ENCODE measurements at regions not wholly inside any gene's neighbourhood (a gene's known extent, or its start where the extent isn't known, plus 50 kb on each side); places are given as distances from the start of the nearest gene placed in this dataset.

GRCh38 chr18:77566604-77567003, 317.0 kb downstream of the GALR1 start:
- Histone ChIP-seq H3K27me3 (replicated peaks; ENCODE audit: insufficient read depth) (no peaks in the 10 kb centered on the region), H3K4me3 (no peak overlapping the region), H3K9me3 (no peaks in the 10 kb centered on the region), H3K4me1 (ENCODE audit: control insufficient read depth in 1 of 2, low read depth in 2 of 2) (no peaks in the 10 kb centered on the region), H3K36me3 (no peaks in the 10 kb centered on the region), H3K27ac (no peak overlapping the region)
- TF ChIP-seq, protein P1, sequence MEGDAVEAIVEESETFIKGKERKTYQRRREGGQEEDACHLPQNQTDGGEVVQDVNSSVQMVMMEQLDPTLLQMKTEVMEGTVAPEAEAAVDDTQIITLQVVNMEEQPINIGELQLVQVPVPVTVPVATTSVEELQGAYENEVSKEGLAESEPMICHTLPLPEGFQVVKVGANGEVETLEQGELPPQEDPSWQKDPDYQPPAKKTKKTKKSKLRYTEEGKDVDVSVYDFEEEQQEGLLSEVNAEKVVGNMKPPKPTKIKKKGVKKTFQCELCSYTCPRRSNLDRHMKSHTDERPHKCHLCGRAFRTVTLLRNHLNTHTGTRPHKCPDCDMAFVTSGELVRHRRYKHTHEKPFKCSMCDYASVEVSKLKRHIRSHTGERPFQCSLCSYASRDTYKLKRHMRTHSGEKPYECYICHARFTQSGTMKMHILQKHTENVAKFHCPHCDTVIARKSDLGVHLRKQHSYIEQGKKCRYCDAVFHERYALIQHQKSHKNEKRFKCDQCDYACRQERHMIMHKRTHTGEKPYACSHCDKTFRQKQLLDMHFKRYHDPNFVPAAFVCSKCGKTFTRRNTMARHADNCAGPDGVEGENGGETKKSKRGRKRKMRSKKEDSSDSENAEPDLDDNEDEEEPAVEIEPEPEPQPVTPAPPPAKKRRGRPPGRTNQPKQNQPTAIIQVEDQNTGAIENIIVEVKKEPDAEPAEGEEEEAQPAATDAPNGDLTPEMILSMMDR (IDR thresholded peaks at IDR 0.05), result no peak
- no peak for DNase-seq (ENCODE audit: low spot score)
- no peak for ATAC-seq (ENCODE audit: insufficient number of reproducible peaks, low FRiP score, low read depth)

DNA sequence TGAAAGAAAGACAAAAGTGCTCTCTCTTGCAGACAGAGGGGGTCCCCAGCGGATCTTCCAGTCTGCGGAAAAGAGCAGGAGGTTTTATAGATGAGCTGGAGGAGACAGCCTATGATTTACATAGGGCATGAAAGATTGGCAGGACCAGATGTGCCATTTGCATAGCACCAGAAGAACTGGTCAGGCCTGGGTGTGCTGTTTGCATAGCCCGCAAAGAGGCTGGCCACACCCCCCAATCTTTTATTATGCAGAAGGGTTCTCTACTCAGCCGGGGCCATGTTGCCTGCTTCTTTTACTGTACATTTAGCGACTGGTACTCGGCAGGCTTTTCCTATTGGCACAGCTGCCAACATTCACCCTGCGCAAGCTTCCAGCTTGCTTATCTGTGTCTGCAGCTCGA, 317.6 kb downstream of the GALR1 start:
- Histone ChIP-seq H3K36me3 (no peaks in the 10 kb centered on the region), H3K27ac (no peak overlapping the region), H3K9me3 (no peaks in the 10 kb centered on the region), H3K4me1 (ENCODE audit: control insufficient read depth in 1 of 2, low read depth in 2 of 2) (no peaks in the 10 kb centered on the region), H3K4me3 (no peak overlapping the region), H3K27me3 (replicated peaks; ENCODE audit: insufficient read depth) (no peaks in the 10 kb centered on the region)
- DNase-seq (ENCODE audit: low spot score), result no peak
- TF ChIP-seq, protein P1 (IDR thresholded peaks at IDR 0.05), result no peak
- no peak for ATAC-seq (ENCODE audit: insufficient number of reproducible peaks, low FRiP score, low read depth)

DNA sequence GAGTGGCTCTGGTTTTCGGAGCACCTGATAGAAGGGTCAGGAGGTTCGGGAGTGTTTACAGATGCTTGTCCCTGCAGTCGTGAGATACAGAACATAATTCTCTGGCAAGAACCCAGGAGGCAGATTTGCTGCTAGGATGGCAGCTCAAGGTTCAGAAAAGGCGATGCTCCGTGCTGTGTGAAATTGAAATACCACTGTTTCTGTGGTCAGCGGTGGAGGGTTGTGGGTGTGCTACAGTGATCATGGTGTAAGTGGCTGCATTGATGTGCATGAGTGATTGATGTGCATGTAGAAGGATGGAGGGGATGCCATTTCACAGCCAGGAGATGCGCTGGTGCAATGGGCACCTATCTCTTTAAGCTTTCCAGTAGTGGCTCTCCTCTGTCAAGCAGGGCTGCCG, 322.1 kb downstream of the GALR1 start:
- H3K27me3 ChIP-seq (replicated peaks; ENCODE audit: insufficient read depth), result no peaks in the 10 kb centered on the region
- no peak for DNase-seq (ENCODE audit: low spot score)
- no peaks in the 10 kb centered on the region for H3K9me3 ChIP-seq
- no peaks in the 10 kb centered on the region for H3K36me3 ChIP-seq
- TF ChIP-seq, protein P1 (IDR thresholded peaks at IDR 0.05), result no peak
- H3K4me3 ChIP-seq, result no peak overlapping the region
- no peak overlapping the region for H3K27ac ChIP-seq
- ATAC-seq (ENCODE audit: insufficient number of reproducible peaks, low FRiP score, low read depth), result no peak
- H3K4me1 ChIP-seq (ENCODE audit: control insufficient read depth in 1 of 2, low read depth in 2 of 2), result no peaks in the 10 kb centered on the region

DNA sequence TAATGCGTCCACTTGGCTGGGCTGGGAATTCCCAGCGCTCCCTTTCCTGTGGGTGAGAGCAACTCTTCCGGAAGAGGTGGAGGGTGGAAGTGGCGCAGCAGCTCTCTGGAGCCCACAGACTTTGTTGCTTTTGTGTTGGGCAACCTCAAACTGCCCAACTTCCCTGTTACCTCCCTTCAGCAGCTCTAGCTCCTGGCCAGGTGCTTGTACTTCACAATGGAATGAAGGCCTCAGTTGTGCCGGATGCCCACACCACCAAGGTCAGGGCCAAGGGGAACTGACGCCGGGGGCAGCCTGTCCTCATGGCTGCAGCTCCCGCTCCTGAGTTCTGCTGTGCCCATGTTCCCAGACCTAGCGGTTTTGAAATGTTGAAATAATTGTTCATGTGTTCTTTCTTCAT, 322.9 kb downstream of the GALR1 start:
- DNase-seq (ENCODE audit: low spot score), result no peak
- no peaks in the 10 kb centered on the region for H3K36me3 ChIP-seq
- H3K4me3 ChIP-seq, result no peak overlapping the region
- H3K4me1 ChIP-seq (ENCODE audit: control insufficient read depth in 1 of 2, low read depth in 2 of 2), result no peaks in the 10 kb centered on the region
- no peak for ATAC-seq (ENCODE audit: insufficient number of reproducible peaks, low FRiP score, low read depth)
- H3K9me3 ChIP-seq, result no peaks in the 10 kb centered on the region
- TF ChIP-seq, protein P1 (IDR thresholded peaks at IDR 0.05), result no peak
- H3K27ac ChIP-seq, result no peak overlapping the region
- H3K27me3 ChIP-seq (replicated peaks; ENCODE audit: insufficient read depth), result no peaks in the 10 kb centered on the region

GRCh38 chr18:77573571-77573970, 323.9 kb downstream of the GALR1 start:
- no peak for DNase-seq (ENCODE audit: low spot score)
- no peaks in the 10 kb centered on the region for H3K36me3 ChIP-seq
- TF ChIP-seq, protein P1 (IDR thresholded peaks at IDR 0.05), result no peak
- no peak for ATAC-seq (ENCODE audit: insufficient number of reproducible peaks, low FRiP score, low read depth)
- H3K4me1 ChIP-seq (ENCODE audit: control insufficient read depth in 1 of 2, low read depth in 2 of 2), result no peaks in the 10 kb centered on the region
- no peaks in the 10 kb centered on the region for H3K27me3 ChIP-seq (replicated peaks; ENCODE audit: insufficient read depth)
- H3K27ac ChIP-seq, result no peak overlapping the region
- H3K9me3 ChIP-seq, result no peaks in the 10 kb centered on the region
- no peak overlapping the region for H3K4me3 ChIP-seq
